Keratinocyte (primary cell): ENCODE measurements at regions not wholly inside any gene's neighbourhood (a gene's known extent, or its start where the extent isn't known, plus 50 kb on each side); places are given as distances from the start of the nearest gene placed in this dataset.

Source experiments
- DNase-seq: peaks from one replicate; pipeline ENCODE4 v3.0.0-alpha.2; 2011; ENCODE audit warnings: low read depth, missing footprints, low spot score
- FAIRE-seq: peaks from 2 replicates; lab custom pipeline; 2011; peaks lifted over from hg19 to GRCh38; lab: Jason Lieb, UNC
- H2AFZ ChIP-seq: 2 replicates; pipeline ENCODE4 v1.6.0; 2012; ENCODE audit warnings: low read length, control low read depth, inconsistent platforms; ENCODE audit not compliant: control insufficient read depth
- H3K27ac ChIP-seq: 2 replicates; pipeline ENCODE4 v1.5.1; 2011; ENCODE audit warnings: low read length; ENCODE audit not compliant: control insufficient read depth, insufficient read depth
- H3K27me3 ChIP-seq: 3 replicates; pipeline ENCODE4 v1.6.0; 2011; ENCODE audit warnings: low read length; ENCODE audit not compliant: control insufficient read depth, insufficient read depth; ENCODE audit errors: extremely low read depth
- H3K36me3 ChIP-seq, 2 experiments: 2 replicates in 1 of 2; 3 replicates in 1 of 2; pipeline ENCODE4 v1.5.1; 2011; ENCODE audit warnings: low read length in 2 of 2, mild to moderate bottlenecking in 1 of 2; ENCODE audit not compliant: control insufficient read depth in 2 of 2, insufficient read depth in 2 of 2; ENCODE audit errors: extremely low read depth in 1 of 2
- H3K4me1 ChIP-seq: 3 replicates; pipeline ENCODE4 v1.5.1; 2011; ENCODE audit warnings: low read length; ENCODE audit not compliant: control insufficient read depth, insufficient read depth; ENCODE audit errors: extremely low read depth
- H3K4me2 ChIP-seq: 3 replicates; pipeline ENCODE4 v1.6.0; 2011; ENCODE audit warnings: low read depth, low read length; ENCODE audit not compliant: control insufficient read depth, insufficient read depth; ENCODE audit errors: extremely low read depth
- H3K4me3 ChIP-seq, 3 experiments: fragments of 200-600 bp in 1 of 3; sonication (generic) in 1 of 3; 2 replicates in 2 of 3; 3 replicates in 1 of 3; pipeline ENCODE4 v1.5.1; 2011 to 2016; ENCODE audit warnings: low read length in 3 of 3, mild to moderate bottlenecking in 3 of 3, control low read depth in 2 of 3, inconsistent platforms in 1 of 3, low read depth in 1 of 3, mixed read lengths in 1 of 3, mixed run types in 1 of 3, moderate library complexity in 1 of 3; ENCODE audit not compliant: control insufficient read depth in 2 of 3, insufficient read depth in 2 of 3; ENCODE audit errors: extremely low read depth in 1 of 3
- H3K79me2 ChIP-seq: 2 replicates; pipeline ENCODE4 v1.6.0; 2012; ENCODE audit warnings: low read length; ENCODE audit not compliant: control insufficient read depth, insufficient read depth
- H3K9ac ChIP-seq: 3 replicates; pipeline ENCODE4 v1.6.0; 2011; ENCODE audit warnings: low read length; ENCODE audit not compliant: control insufficient read depth, insufficient read depth; ENCODE audit errors: extremely low read depth
- H3K9me1 ChIP-seq: 3 replicates; pipeline ENCODE4 v1.6.0; 2011; ENCODE audit warnings: low read length; ENCODE audit not compliant: control insufficient read depth, insufficient read depth; ENCODE audit errors: extremely low read depth
- H3K9me3 ChIP-seq: 2 replicates; pipeline ENCODE4 v1.5.1; 2012; ENCODE audit warnings: low read depth, low read length; ENCODE audit not compliant: control insufficient read depth
- H4K20me1 ChIP-seq: 3 replicates; pipeline ENCODE4 v1.6.0; 2011; ENCODE audit warnings: low read length; ENCODE audit not compliant: control insufficient read depth, insufficient read depth; ENCODE audit errors: extremely low read depth
- CTCF ChIP-seq, 3 experiments: IDR thresholded peaks in 1 of 3; conservative IDR thresholded peaks in 1 of 3; optimal IDR thresholded peaks in 1 of 3; 2 replicates in 2 of 3; 3 replicates in 1 of 3; pipeline versions ENCODE3 to v1.5.1; 2011; ENCODE audit warnings: low read length in 3 of 3, mild to moderate bottlenecking in 3 of 3, moderate library complexity in 2 of 3, control low read depth in 1 of 3, inconsistent platforms in 1 of 3; ENCODE audit not compliant: insufficient read depth in 2 of 3; ENCODE audit errors: extremely low read depth in 1 of 3
- EZH2 ChIP-seq: IDR thresholded peaks from one replicate; pipeline ENCODE4 v1.6.1; 2012; ENCODE audit warnings: inconsistent platforms, mild to moderate bottlenecking, low read length, moderate library complexity
- dilution Hi-C: fragments of 300-500 bp; cut with MboI; formaldehyde crosslinking; loops from one replicate; pipeline ENCODE4 v1.7.0; 2020; ENCODE audit warnings: low sequenced_read_pairs; ENCODE audit not compliant: extremely low pct_ligation_motif_present

GRCh38 chr5:35476797-35477196, 140.9 kb upstream of the SPEF2 start:
- dilution Hi-C loops: no loop called here

GRCh38 chr5:35476036-35476435, 141.6 kb upstream of the SPEF2 start:
- H3K4me2 ChIP-seq: no peak overlapping the region
- no peaks in the 10 kb centered on the region for H4K20me1 ChIP-seq
- no peak overlapping the region for H2AFZ ChIP-seq
- H3K9me3 ChIP-seq: no peaks in the 10 kb centered on the region
- TF ChIP-seq CTCF (optimal IDR thresholded peaks at IDR 0.05 in 1 of 3, IDR thresholded peaks at IDR 0.05 in 1 of 3, conservative IDR thresholded peaks at IDR 0.05 in 1 of 3; ENCODE audit: extremely low read depth in 1 of 3, insufficient read depth in 2 of 3, low read length in 3 of 3): no peak
- no peak for TF ChIP-seq EZH2
- no peak overlapping the region for H3K9ac ChIP-seq
- no peaks in the 10 kb centered on the region for H3K9me1 ChIP-seq
- no peaks in the 10 kb centered on the region for H3K79me2 ChIP-seq
- dilution Hi-C loops: no loop called here
- H3K36me3 ChIP-seq: no peaks in the 10 kb centered on the region
- no peaks in the 10 kb centered on the region for H3K27me3 ChIP-seq
- no peaks in the 10 kb centered on the region for H3K4me1 ChIP-seq
- DNase-seq (no peak), FAIRE-seq (no peak)
- no peak overlapping the region for H3K4me3 ChIP-seq
- no peak overlapping the region for H3K27ac ChIP-seq

More at GRCh38 chr5:35476797-35477196, 140.9 kb upstream of the SPEF2 start:
- Histone ChIP-seq H3K4me2 (no peak overlapping the region), H4K20me1 (no peaks in the 10 kb centered on the region), H3K36me3 (no peaks in the 10 kb centered on the region), H3K4me1 (no peaks in the 10 kb centered on the region), H3K9ac (no peak overlapping the region), H2AFZ (no peak overlapping the region), H3K27ac (no peak overlapping the region), H3K27me3 (no peaks in the 10 kb centered on the region), H3K9me3 (no peaks in the 10 kb centered on the region), H3K9me1 (no peaks in the 10 kb centered on the region), H3K4me3 (no peak overlapping the region), H3K79me2 (no peaks in the 10 kb centered on the region)
- no peak for DNase-seq
- FAIRE-seq: no peak
- TF ChIP-seq CTCF (optimal IDR thresholded peaks at IDR 0.05 in 1 of 3, IDR thresholded peaks at IDR 0.05 in 1 of 3, conservative IDR thresholded peaks at IDR 0.05 in 1 of 3; ENCODE audit: extremely low read depth in 1 of 3, insufficient read depth in 2 of 3, low read length in 3 of 3): no peak
- TF ChIP-seq EZH2: no peak
